Gastroesophageal sphincter (tissue), 4 donors: ENCODE measurements at regions not wholly inside any gene's neighbourhood (a gene's known extent, or its start where the extent isn't known, plus 50 kb on each side); places are given as distances from the start of the nearest gene placed in this dataset.

Source experiments
- ATAC-seq: fragments of 150-250 bp; one replicate; pipeline ENCODE4 v1.9.1; 2016; ENCODE audit warnings: mild to moderate bottlenecking, moderate library complexity
- H3K27ac ChIP-seq, 4 donors: fragments of 200-600 bp; sonication (generic) in 3 of 4; 1 replicate in 3 of 4; 2 replicates in 1 of 4; pipeline ENCODE4 v1.5.1; 2016 to 2019
- H3K27me3 ChIP-seq: fragments of 200-600 bp; sonication (generic); one replicate; pipeline ENCODE4 v1.5.1; 2019
- H3K36me3 ChIP-seq, 2 donors: fragments of 200-600 bp; sonication (generic); one replicate each; pipeline ENCODE4 v1.5.1; 2019; ENCODE audit warnings: control low read depth in 1 of 2
- H3K4me1 ChIP-seq, 3 donors: fragments of 200-600 bp; sonication (generic); 1 replicate in 2 of 3; 2 replicates in 1 of 3; pipeline ENCODE4 v1.5.1; 2016 to 2019; ENCODE audit warnings: control low read depth in 2 of 3
- H3K4me3 ChIP-seq, 2 donors: fragments of 200-600 bp; sonication (generic); one replicate each; pipeline ENCODE4 v1.5.1; 2019; ENCODE audit warnings: mild to moderate bottlenecking in 1 of 2, moderate library complexity in 1 of 2
- H3K9me3 ChIP-seq, 3 donors: fragments of 200-600 bp; sonication (generic); one replicate each; pipeline ENCODE4 v1.5.1; 2017 to 2019; ENCODE audit warnings: control low read depth in 2 of 3
- EP300 ChIP-seq: sonication (generic); formaldehyde crosslinking; IDR thresholded peaks from one replicate; pipeline ENCODE4 v1.6.1; 2017; ENCODE audit warnings: antibody characterized with exemption, mild to moderate bottlenecking
- POLR2A ChIP-seq, 2 donors: fragments of 450-650 bp; IDR thresholded peaks; one replicate each; pipeline ENCODE4 v1.6.1; 2017; ENCODE audit warnings: antibody characterized with exemption in 2 of 2, mild to moderate bottlenecking in 2 of 2, moderate library complexity in 1 of 2
- POLR2AphosphoS5 ChIP-seq: sonication (generic); formaldehyde crosslinking; IDR thresholded peaks from one replicate; pipeline ENCODE4 v1.6.1; 2017; ENCODE audit warnings: antibody characterized with exemption
- WGBS, 2 donors: methylation state at CpG; one replicate each; pipeline ENCODE4 v1.1.5; 2018; ENCODE audit warnings: low coverage in 1 of 2; 5-methylcytosine and 5-hydroxymethylcytosine counted together
- TF ChIP-seq, protein P1 (sequence below), 4 experiments: fragments of 200-600 bp in 2 of 4; fragments of 450-650 bp in 2 of 4; sonication (generic) in 1 of 4; IDR thresholded peaks; one replicate each; pipeline ENCODE4 v1.5.1; 2017 to 2019; ENCODE audit warnings: antibody characterized with exemption in 4 of 4, mild to moderate bottlenecking in 2 of 4, moderate library complexity in 2 of 4

DNA sequence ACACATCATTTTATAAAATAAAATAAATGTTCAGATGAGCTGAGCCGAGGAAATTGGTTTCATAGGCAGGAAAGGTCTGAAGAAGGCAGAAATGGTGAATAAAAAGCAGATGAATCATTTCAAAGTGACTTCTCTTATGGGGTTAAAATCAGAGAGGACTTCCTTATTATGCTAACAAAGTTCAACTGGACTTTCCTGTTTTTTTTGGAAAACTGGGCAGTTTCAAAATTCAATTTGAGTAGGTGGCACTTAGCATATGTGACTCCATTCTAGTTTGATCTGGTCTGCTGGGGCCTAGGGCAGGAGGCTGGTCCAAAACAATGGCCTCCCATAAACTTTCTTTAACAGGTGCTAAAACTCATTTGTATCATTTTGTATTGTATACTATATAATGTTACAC is 1794.9 kb upstream of the TENM3 start:
- Histone ChIP-seq H3K4me3 (no peak overlapping the region), H3K27ac (no peak overlapping the region), H3K9me3 (no peaks in the 10 kb centered on the region), H3K36me3 (no peaks in the 10 kb centered on the region), H3K4me1 (no peaks in the 10 kb centered on the region), H3K27me3 (no peaks in the 10 kb centered on the region)
- TF ChIP-seq EP300 = no peak
- TF ChIP-seq, protein P1, sequence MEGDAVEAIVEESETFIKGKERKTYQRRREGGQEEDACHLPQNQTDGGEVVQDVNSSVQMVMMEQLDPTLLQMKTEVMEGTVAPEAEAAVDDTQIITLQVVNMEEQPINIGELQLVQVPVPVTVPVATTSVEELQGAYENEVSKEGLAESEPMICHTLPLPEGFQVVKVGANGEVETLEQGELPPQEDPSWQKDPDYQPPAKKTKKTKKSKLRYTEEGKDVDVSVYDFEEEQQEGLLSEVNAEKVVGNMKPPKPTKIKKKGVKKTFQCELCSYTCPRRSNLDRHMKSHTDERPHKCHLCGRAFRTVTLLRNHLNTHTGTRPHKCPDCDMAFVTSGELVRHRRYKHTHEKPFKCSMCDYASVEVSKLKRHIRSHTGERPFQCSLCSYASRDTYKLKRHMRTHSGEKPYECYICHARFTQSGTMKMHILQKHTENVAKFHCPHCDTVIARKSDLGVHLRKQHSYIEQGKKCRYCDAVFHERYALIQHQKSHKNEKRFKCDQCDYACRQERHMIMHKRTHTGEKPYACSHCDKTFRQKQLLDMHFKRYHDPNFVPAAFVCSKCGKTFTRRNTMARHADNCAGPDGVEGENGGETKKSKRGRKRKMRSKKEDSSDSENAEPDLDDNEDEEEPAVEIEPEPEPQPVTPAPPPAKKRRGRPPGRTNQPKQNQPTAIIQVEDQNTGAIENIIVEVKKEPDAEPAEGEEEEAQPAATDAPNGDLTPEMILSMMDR (IDR thresholded peaks at IDR 0.05) = no peak
- TF ChIP-seq POLR2AphosphoS5 = no peak
- no peak for TF ChIP-seq POLR2A (IDR thresholded peaks at IDR 0.05)
- ATAC-seq = no peak
- WGBS, 2 donors = 53% methylated on average over 1 of the region's 1 CpG; no CpG with 5 or more reads in 1 of the 2 donors

DNA sequence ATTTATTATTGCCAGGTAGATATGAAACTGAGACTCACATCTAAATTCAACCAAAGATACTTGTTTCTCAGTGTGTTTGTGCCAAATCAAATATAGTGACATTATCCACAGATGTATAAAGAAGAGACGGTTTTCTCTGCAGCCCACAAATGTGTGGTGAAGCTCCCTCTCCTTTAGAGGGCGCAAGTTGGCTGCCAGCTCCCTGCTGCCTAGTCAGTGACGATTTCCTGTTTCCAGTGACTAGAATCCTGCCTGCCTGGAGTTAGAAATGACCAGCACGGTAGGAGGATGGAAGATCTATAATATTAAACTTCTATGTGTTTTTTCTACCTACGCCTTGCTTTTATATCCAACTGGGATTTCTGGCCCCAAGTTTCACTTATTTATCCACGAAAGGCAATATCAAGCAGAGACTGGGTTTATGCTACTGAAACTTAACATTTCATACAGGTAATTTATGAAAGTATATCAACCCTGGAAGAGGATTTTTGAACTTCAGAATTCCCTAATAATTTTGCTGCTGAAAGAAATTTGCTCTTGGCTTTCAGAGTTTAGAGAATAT is 1793.7 kb upstream of the TENM3 start:
- H3K4me1 ChIP-seq = no peaks in the 10 kb centered on the region
- ATAC-seq = no peak
- H3K36me3 ChIP-seq = no peaks in the 10 kb centered on the region
- no peaks in the 10 kb centered on the region for H3K27me3 ChIP-seq
- H3K27ac ChIP-seq = no peak overlapping the region
- H3K9me3 ChIP-seq = no peaks in the 10 kb centered on the region
- 35 to 42% methylated on average over 4 to 6 of the region's 6 CpGs for WGBS, 2 donors
- no peak overlapping the region for H3K4me3 ChIP-seq
- TF ChIP-seq EP300 (no peak), POLR2AphosphoS5 (no peak), POLR2A (IDR thresholded peaks at IDR 0.05) (no peak)
- TF ChIP-seq, protein P1 (IDR thresholded peaks at IDR 0.05) = no peak

DNA sequence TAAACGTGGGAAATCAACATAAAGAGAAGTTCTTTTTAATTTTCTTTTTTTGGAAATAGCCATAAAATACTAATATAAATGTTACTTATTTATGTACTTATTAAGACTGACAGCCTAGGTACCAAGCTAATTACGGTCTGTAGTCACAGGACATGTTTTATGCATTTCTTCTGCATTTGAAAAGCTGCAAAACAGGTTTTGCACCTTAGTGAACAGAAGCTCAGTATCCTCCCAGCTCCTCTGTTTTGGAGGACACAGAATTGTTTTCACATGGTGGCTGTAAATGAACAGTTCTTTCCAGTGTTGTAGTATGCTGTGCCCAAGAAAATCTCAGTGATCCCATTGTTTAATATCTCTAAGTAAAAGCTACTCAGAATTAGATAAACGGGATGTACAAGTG is 1788.0 kb upstream of the TENM3 start:
- Histone ChIP-seq H3K36me3 (no peaks in the 10 kb centered on the region), H3K27ac (no peak overlapping the region), H3K9me3 (no peaks in the 10 kb centered on the region), H3K4me1 (no peaks in the 10 kb centered on the region), H3K27me3 (no peaks in the 10 kb centered on the region), H3K4me3 (no peak overlapping the region)
- no peak for TF ChIP-seq EP300
- TF ChIP-seq, protein P1 (IDR thresholded peaks at IDR 0.05) = no peak
- TF ChIP-seq POLR2AphosphoS5 = no peak
- no peak for TF ChIP-seq POLR2A (IDR thresholded peaks at IDR 0.05)
- no peak for ATAC-seq
- 70 to 85% methylated on average over 3 of the region's 3 CpGs for WGBS, 2 donors

DNA sequence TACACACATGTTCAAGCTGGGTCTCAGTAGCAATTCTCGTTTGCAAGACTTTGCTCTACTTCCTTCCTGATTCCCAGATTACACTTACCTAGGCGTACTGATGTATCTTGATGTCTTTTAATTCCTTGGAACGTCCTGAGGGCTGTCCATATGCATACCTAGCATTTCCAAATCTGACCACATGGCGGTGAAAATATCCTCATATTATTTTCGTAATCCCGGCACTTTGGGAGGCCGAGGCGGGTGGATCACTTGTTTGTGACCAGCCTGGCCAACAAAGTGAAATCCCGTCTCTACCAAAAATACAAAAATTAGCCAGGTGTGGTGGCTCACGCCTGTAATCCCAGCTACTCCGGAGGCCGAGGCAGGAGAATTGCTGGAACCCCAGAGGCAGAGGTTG is 1786.3 kb upstream of the TENM3 start:
- H3K4me3 ChIP-seq = no peak overlapping the region
- H3K27me3 ChIP-seq = no peaks in the 10 kb centered on the region
- H3K9me3 ChIP-seq = no peaks in the 10 kb centered on the region
- no peak for ATAC-seq
- WGBS, 2 donors = 77 to 93% methylated on average over 7 to 9 of the region's 12 CpGs
- H3K4me1 ChIP-seq = no peaks in the 10 kb centered on the region
- H3K36me3 ChIP-seq = no peaks in the 10 kb centered on the region
- H3K27ac ChIP-seq = no peak overlapping the region
- TF ChIP-seq, protein P1 (IDR thresholded peaks at IDR 0.05) = no peak
- TF ChIP-seq POLR2AphosphoS5 (no peak), POLR2A (IDR thresholded peaks at IDR 0.05) (no peak), EP300 (no peak)

DNA sequence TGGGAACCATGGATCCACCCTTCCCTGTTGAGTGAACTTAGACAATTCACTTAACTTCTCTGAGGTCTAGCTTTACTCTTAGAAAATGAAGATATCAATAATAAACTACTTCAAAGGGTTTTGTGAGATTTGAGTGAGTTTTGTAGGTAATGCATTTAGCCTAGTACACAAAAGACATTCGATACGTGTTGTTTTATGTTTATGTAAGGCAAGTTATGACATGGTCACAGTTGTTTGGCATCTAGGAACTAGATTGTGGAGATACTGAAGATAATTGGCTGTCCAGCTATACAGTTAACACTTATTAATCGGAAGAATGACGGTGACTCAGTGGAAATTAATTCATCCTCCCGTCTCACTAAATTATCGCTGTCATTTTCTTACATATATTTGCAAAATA is 1781.1 kb upstream of the TENM3 start:
- no peak for ATAC-seq
- Histone ChIP-seq H3K9me3 (no peaks in the 10 kb centered on the region), H3K36me3 (no peaks in the 10 kb centered on the region), H3K4me3 (no peak overlapping the region), H3K27ac (no peak overlapping the region), H3K4me1 (no peaks in the 10 kb centered on the region), H3K27me3 (no peaks in the 10 kb centered on the region)
- 93 to 96% methylated on average over 6 of the region's 6 CpGs for WGBS, 2 donors
- no peak for TF ChIP-seq EP300
- TF ChIP-seq, protein P1 (IDR thresholded peaks at IDR 0.05) = no peak
- TF ChIP-seq POLR2A (IDR thresholded peaks at IDR 0.05) = no peak
